ENCODE measurements at regions not wholly inside any gene's neighbourhood (a gene's known extent, or its start where the extent isn't known, plus 50 kb on each side); places are given as distances from the start of the nearest gene placed in this dataset.

- TF ChIP-seq CHD2 (IDR thresholded peaks at IDR 0.05; ENCODE audit: borderline replicate concordance, low read depth, low read length): no peak
- TF ChIP-seq POLR2A (IDR thresholded peaks at IDR 0.05; ENCODE audit: low read depth, low read length): no peak
- TF ChIP-seq PKNOX1 (IDR thresholded peaks at IDR 0.05): no peak
- no peak for TF ChIP-seq SRF (IDR thresholded peaks at IDR 0.05; ENCODE audit: low read depth in 2 of 2, low read length in 2 of 2)
- TF ChIP-seq CTCF (IDR thresholded peaks at IDR 0.05 in 2 of 3, conservative IDR thresholded peaks at IDR 0.05 in 1 of 3; ENCODE audit: control insufficient read depth in 2 of 3, extremely low read depth in 1 of 3, insufficient read depth in 1 of 3, low read depth in 3 of 3, low read length in 3 of 3): no peak
- TF ChIP-seq RCOR1 (conservative IDR thresholded peaks at IDR 0.05; ENCODE audit: low read depth, low read length): no peak
- no peak for TF ChIP-seq MAX (IDR thresholded peaks at IDR 0.05; ENCODE audit: low read depth, low read length)
Measured at GRCh38 chr9:744046-744712, 97.3 kb upstream of the DMRT1 start.

Measured in GM12878 (cell line).